ENCODE measurements at regions not wholly inside any gene's neighbourhood (a gene's known extent, or its start where the extent isn't known, plus 50 kb on each side); places are given as distances from the start of the nearest gene placed in this dataset.

- TF ChIP-seq CTCF (conservative IDR thresholded peaks at IDR 0.05; ENCODE audit: low read depth, low read length), result no peak
- no peak for TF ChIP-seq CHD1 (IDR thresholded peaks at IDR 0.05; ENCODE audit: low read depth, low read length)
- TF ChIP-seq BHLHE40 (IDR thresholded peaks at IDR 0.05; ENCODE audit: low read depth, low read length), result no peak
- TF ChIP-seq POLR2A (IDR thresholded peaks at IDR 0.05; ENCODE audit: low read depth, low read length), result no peak
- no peak for TF ChIP-seq RAD21 (IDR thresholded peaks at IDR 0.05; ENCODE audit: low read length)
These were observed 223.6 kb downstream of the GATA3 start for GRCh38 chr10:8278099-8278498.

Measured in IMR-90 (cell line).